GM12864 (cell line): ENCODE measurements at regions not wholly inside any gene's neighbourhood (a gene's known extent, or its start where the extent isn't known, plus 50 kb on each side); places are given as distances from the start of the nearest gene placed in this dataset.

Source experiments
- DNase-seq: peaks from one replicate; pipeline ENCODE4 v3.0.0-alpha.2; 2011; ENCODE audit warnings: low read depth
- H3K4me3 ChIP-seq: 2 replicates; pipeline ENCODE4 v1.5.1; 2011; ENCODE audit warnings: mild to moderate bottlenecking, low read depth, low read length, control low read depth
- CTCF ChIP-seq: IDR thresholded peaks from 2 replicates; pipeline ENCODE4 v1.5.1; 2011; ENCODE audit warnings: low read depth, mild to moderate bottlenecking, moderate library complexity, low read length, control low read depth, inconsistent platforms; ENCODE audit errors: missing control alignments

GRCh38 chr15:66646308-66646707, 55.7 kb upstream of the SMAD6 start:
- TF ChIP-seq CTCF = no peak
- H3K4me3 ChIP-seq = no peak overlapping the region
- DNase-seq = no peak

GRCh38 chr15:66646799-66647198, 55.2 kb upstream of the SMAD6 start:
- TF ChIP-seq CTCF = no peak
- H3K4me3 ChIP-seq = no peak overlapping the region
- no peak for DNase-seq

GRCh38 chr15:66647358-66647757, 54.7 kb upstream of the SMAD6 start:
- no peak overlapping the region for H3K4me3 ChIP-seq
- DNase-seq = no peak
- TF ChIP-seq CTCF = no peak

GRCh38 chr15:66648588-66648987, 53.4 kb upstream of the SMAD6 start:
- TF ChIP-seq CTCF = no peak
- no peak overlapping the region for H3K4me3 ChIP-seq

GRCh38 chr15:66649235-66649984, 52.6 kb upstream of the SMAD6 start:
- DNase-seq = no peak
- no peak overlapping the region for H3K4me3 ChIP-seq
- TF ChIP-seq CTCF = no peak

More at GRCh38 chr15:66648588-66648987, 53.4 kb upstream of the SMAD6 start:
- no peak for DNase-seq

GRCh38 chr15:66650433-66650832, 51.6 kb upstream of the SMAD6 start:
- no peak for TF ChIP-seq CTCF
- no peak overlapping the region for H3K4me3 ChIP-seq
- DNase-seq = no peak

GRCh38 chr15:66651198-66651597, 50.8 kb upstream of the SMAD6 start:
- no peak overlapping the region for H3K4me3 ChIP-seq
- TF ChIP-seq CTCF = no peak
- no peak for DNase-seq
